ENCODE measurements at regions not wholly inside any gene's neighbourhood (a gene's known extent, or its start where the extent isn't known, plus 50 kb on each side); places are given as distances from the start of the nearest gene placed in this dataset.

DNA sequence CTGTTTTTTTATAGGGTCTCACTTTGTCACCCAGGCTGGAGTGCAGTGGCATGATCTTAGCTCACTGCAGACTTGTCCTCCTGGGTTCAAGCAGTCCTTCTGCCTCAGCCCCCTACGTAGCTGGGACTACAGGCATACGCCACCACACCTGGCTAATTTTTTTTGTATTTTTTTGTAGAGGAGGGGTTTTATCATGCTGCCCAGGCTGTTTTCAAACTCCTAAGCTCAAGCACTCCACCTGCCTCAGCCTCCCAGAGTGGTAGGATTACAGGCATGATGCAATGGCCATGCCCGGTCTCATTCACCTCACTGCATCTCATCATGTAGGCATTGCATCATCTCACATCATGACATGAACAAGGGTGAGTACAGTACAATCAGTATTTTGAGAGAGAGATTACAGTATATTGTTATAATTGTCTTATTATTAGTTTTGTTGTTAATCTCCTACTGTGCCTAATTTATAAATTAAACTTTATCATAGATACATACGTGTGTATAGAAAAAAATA lies 74.3 kb upstream of the EOMES start:
- TF ChIP-seq POLR2A (IDR thresholded peaks at IDR 0.05) = no peak
- TF ChIP-seq, protein P1, sequence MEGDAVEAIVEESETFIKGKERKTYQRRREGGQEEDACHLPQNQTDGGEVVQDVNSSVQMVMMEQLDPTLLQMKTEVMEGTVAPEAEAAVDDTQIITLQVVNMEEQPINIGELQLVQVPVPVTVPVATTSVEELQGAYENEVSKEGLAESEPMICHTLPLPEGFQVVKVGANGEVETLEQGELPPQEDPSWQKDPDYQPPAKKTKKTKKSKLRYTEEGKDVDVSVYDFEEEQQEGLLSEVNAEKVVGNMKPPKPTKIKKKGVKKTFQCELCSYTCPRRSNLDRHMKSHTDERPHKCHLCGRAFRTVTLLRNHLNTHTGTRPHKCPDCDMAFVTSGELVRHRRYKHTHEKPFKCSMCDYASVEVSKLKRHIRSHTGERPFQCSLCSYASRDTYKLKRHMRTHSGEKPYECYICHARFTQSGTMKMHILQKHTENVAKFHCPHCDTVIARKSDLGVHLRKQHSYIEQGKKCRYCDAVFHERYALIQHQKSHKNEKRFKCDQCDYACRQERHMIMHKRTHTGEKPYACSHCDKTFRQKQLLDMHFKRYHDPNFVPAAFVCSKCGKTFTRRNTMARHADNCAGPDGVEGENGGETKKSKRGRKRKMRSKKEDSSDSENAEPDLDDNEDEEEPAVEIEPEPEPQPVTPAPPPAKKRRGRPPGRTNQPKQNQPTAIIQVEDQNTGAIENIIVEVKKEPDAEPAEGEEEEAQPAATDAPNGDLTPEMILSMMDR (IDR thresholded peaks at IDR 0.05) = no peak
